Endothelial cell of umbilical vein (primary cell): ENCODE measurements at regions not wholly inside any gene's neighbourhood (a gene's known extent, or its start where the extent isn't known, plus 50 kb on each side); places are given as distances from the start of the nearest gene placed in this dataset.

Experiments used
- BruUV-seq: library from RNA; stranded (reverse); fragments of 400-500 nt; replicated peaks from 2 replicates; lab custom pipeline; 2021; lab: Mats Ljungman, UMichigan
- CTCF ChIA-PET: fragments of 300-600, 350-600 bp; sonication (Branson Sonifier 250); formaldehyde crosslinking; loops from one replicate; lab custom pipeline; 2021; ENCODE audit warnings: antibody characterized with exemption, inconsistent platforms; lab: Charles Lee
- POLR2A ChIA-PET: fragments of 300-600, 350-600 bp; sonication (Branson Sonifier 250); formaldehyde crosslinking; loops from one replicate; lab custom pipeline; 2021; ENCODE audit warnings: antibody characterized with exemption, inconsistent platforms; lab: Charles Lee
- DNase-seq: peaks from one replicate; pipeline ENCODE4 v3.0.0-alpha.2; 2011; ENCODE audit warnings: low read depth, low spot score
- FAIRE-seq: peaks from 2 replicates; lab custom pipeline; 2011; peaks lifted over from hg19 to GRCh38; lab: Jason Lieb, UNC
- H2AFZ ChIP-seq: 2 replicates; pipeline ENCODE4 v1.6.0; 2012; ENCODE audit warnings: low read depth, low read length, control low read depth, inconsistent platforms
- H3K27ac ChIP-seq: 2 replicates; pipeline ENCODE4 v1.5.1; 2011; ENCODE audit warnings: low read depth, mild to moderate bottlenecking, control low read depth, low read length, moderate library complexity; ENCODE audit not compliant: insufficient read depth
- H3K27me3 ChIP-seq, 2 experiments: 2 replicates each; pipeline versions ENCODE4 v1.6.0 to v1.6.1; 2011; ENCODE audit warnings: low read length in 2 of 2, mixed read lengths in 1 of 2; ENCODE audit not compliant: control insufficient read depth in 2 of 2, insufficient read depth in 2 of 2
- H3K36me3 ChIP-seq, 2 experiments: 2 replicates in 1 of 2; 3 replicates in 1 of 2; pipeline ENCODE4 v1.5.1; 2011; ENCODE audit warnings: low read length in 2 of 2, mild to moderate bottlenecking in 1 of 2, moderate library complexity in 1 of 2; ENCODE audit not compliant: control insufficient read depth in 2 of 2, insufficient read depth in 2 of 2; ENCODE audit errors: extremely low read depth in 1 of 2
- H3K4me1 ChIP-seq: 3 replicates; pipeline ENCODE4 v1.5.1; 2011; ENCODE audit warnings: mild to moderate bottlenecking, low read length; ENCODE audit not compliant: control insufficient read depth, insufficient read depth; ENCODE audit errors: extremely low read depth
- H3K4me2 ChIP-seq: 2 replicates; pipeline ENCODE4 v1.6.1; 2011; ENCODE audit warnings: low read length, control low read depth, mixed read lengths; ENCODE audit not compliant: insufficient read depth
- H3K4me3 ChIP-seq, 3 experiments: fragments of 200-600 bp in 1 of 3; sonication (generic), shearing (Covaris generic) in 1 of 3; replicated peaks in 1 of 3; 2 replicates each; pipeline ENCODE4 v1.5.1; 2011 to 2016; ENCODE audit warnings: control low read depth in 3 of 3, low read length in 3 of 3, mild to moderate bottlenecking in 2 of 3, inconsistent platforms in 1 of 3, low read depth in 1 of 3, moderate library complexity in 1 of 3; ENCODE audit not compliant: insufficient read depth in 1 of 3
- H3K79me2 ChIP-seq: 2 replicates; pipeline ENCODE4 v1.6.0; 2012; ENCODE audit warnings: low read length, inconsistent platforms; ENCODE audit not compliant: control insufficient read depth, insufficient read depth
- H3K9ac ChIP-seq: replicated peaks from 2 replicates; pipeline ENCODE3; 2011; ENCODE audit warnings: low read length, control low read depth; ENCODE audit not compliant: insufficient read depth; ENCODE audit errors: extremely low read depth
- H3K9me1 ChIP-seq: replicated peaks from 3 replicates; pipeline ENCODE4 v1.6.0; 2011; ENCODE audit warnings: mild to moderate bottlenecking, low read length; ENCODE audit not compliant: control insufficient read depth, insufficient read depth; ENCODE audit errors: extremely low read depth
- H3K9me3 ChIP-seq: replicated peaks from 2 replicates; pipeline ENCODE4 v1.5.1; 2012; ENCODE audit warnings: low read length, inconsistent platforms; ENCODE audit not compliant: control insufficient read depth, insufficient read depth
- H4K20me1 ChIP-seq: replicated peaks from 2 replicates; pipeline ENCODE3; 2011; ENCODE audit warnings: mild to moderate bottlenecking, low read length; ENCODE audit not compliant: control insufficient read depth, insufficient read depth; ENCODE audit errors: extremely low read depth
- CTCF ChIP-seq, 2 donors: IDR thresholded peaks; 1 replicate in 1 of 2; 2 replicates in 1 of 2; pipeline ENCODE4 v1.5.1; 2011; ENCODE audit warnings: low read length in 2 of 2, mild to moderate bottlenecking in 2 of 2, moderate library complexity in 2 of 2, control low read depth in 1 of 2, inconsistent platforms in 1 of 2, low read depth in 1 of 2; ENCODE audit not compliant: insufficient read depth in 1 of 2; ENCODE audit errors: extremely low read depth in 1 of 2
- EZH2 ChIP-seq: IDR thresholded peaks from 2 replicates; pipeline ENCODE4 v1.6.1; 2012; ENCODE audit warnings: borderline replicate concordance, low read depth, mild to moderate bottlenecking, moderate library complexity, low read length, inconsistent platforms; ENCODE audit not compliant: severe bottlenecking
- FOS ChIP-seq: IDR thresholded peaks from 2 replicates; pipeline ENCODE4 v1.6.1; 2011; ENCODE audit warnings: mild to moderate bottlenecking, low read length, moderate library complexity, borderline replicate concordance; ENCODE audit not compliant: insufficient read depth
- GATA2 ChIP-seq: IDR thresholded peaks from 2 replicates; pipeline ENCODE4 v1.7.0; 2011; ENCODE audit warnings: low read depth, mild to moderate bottlenecking, moderate library complexity, mixed read lengths, low read length; ENCODE audit not compliant: insufficient read length, insufficient read depth
- JUN ChIP-seq: IDR thresholded peaks from 2 replicates; pipeline ENCODE4 v1.6.1; 2011; ENCODE audit warnings: borderline replicate concordance, low read depth; ENCODE audit not compliant: insufficient read length, insufficient read depth
- MAX ChIP-seq: IDR thresholded peaks from 2 replicates; pipeline ENCODE4 v1.6.1; 2011; ENCODE audit not compliant: insufficient read depth, insufficient read length
- MYC ChIP-seq: IDR thresholded peaks from one replicate; pipeline ENCODE4 v1.6.1; 2011; ENCODE audit warnings: mild to moderate bottlenecking, low read depth, low read length
- POLR2A ChIP-seq: IDR thresholded peaks from 2 replicates; pipeline ENCODE4 v1.6.1; 2012; ENCODE audit warnings: low read depth, mild to moderate bottlenecking, control low read depth, low read length
- POLR2AphosphoS5 ChIP-seq: IDR thresholded peaks from 2 replicates; pipeline ENCODE4 v1.6.1; 2012; ENCODE audit warnings: low read depth, mild to moderate bottlenecking, control low read depth, low read length, moderate library complexity; ENCODE audit not compliant: insufficient read depth
- dilution Hi-C: fragments of 300-500 bp; cut with MboI; formaldehyde crosslinking; loops from one replicate; pipeline ENCODE4 v1.15.0; 2019; ENCODE audit warnings: low sequenced_read_pairs; ENCODE audit not compliant: extremely low pct_ligation_motif_present
- intact Hi-C: fragments of 100-400 bp; cut with micrococcal nuclease; formaldehyde crosslinking; loops from one replicate; pipeline ENCODE4 v1.10.0; 2022

GRCh38 chr17:63024201-63024600, 58.2 kb downstream of the TANC2 start:
- no peaks in the 10 kb centered on the region for H3K9me1 ChIP-seq
- dilution Hi-C loops (no loop called here), intact Hi-C loops (no loop called here)
- no peak overlapping the region for H2AFZ ChIP-seq
- H3K4me1 ChIP-seq: no peaks in the 10 kb centered on the region
- FAIRE-seq (no peak), DNase-seq (no peak)
- no peaks in the 10 kb centered on the region for H3K79me2 ChIP-seq
- H3K27ac ChIP-seq: no peak overlapping the region
- ChIA-PET CTCF (no interaction called here), POLR2A (no interaction called here)
- no peak overlapping the region for H3K4me2 ChIP-seq
- no peak overlapping the region for H3K9ac ChIP-seq
- no peak for TF ChIP-seq CTCF (IDR thresholded peaks at IDR 0.05; ENCODE audit: extremely low read depth in 1 of 2, insufficient read depth in 1 of 2, low read depth in 1 of 2, low read length in 2 of 2)
- no peaks in the 10 kb centered on the region for H3K27me3 ChIP-seq
- H4K20me1 ChIP-seq: no peaks in the 10 kb centered on the region
- no TSS peak for BruUV-seq
- H3K9me3 ChIP-seq: no peaks in the 10 kb centered on the region
- H3K4me3 ChIP-seq: no peak overlapping the region
- H3K36me3 ChIP-seq: no peaks in the 10 kb centered on the region

- H3K9me1 ChIP-seq: no peaks in the 10 kb centered on the region
- H3K4me2 ChIP-seq: no peak overlapping the region
- POLR2A ChIA-PET: no interaction called here
- no TSS peak for BruUV-seq
- peaks cover 2% of the 10 kb centered on the region for H3K4me1 ChIP-seq
- no peaks in the 10 kb centered on the region for H3K27me3 ChIP-seq
- intact Hi-C loops (no loop called here), dilution Hi-C loops (no loop called here)
- no peak overlapping the region for H3K9ac ChIP-seq
- H3K27ac ChIP-seq: no peak overlapping the region
- DNase-seq (no peak), FAIRE-seq (no peak)
- CTCF ChIA-PET: no interaction called here
- H3K9me3 ChIP-seq: no peaks in the 10 kb centered on the region
- no peaks in the 10 kb centered on the region for H4K20me1 ChIP-seq
- TF ChIP-seq POLR2AphosphoS5 (no peak), GATA2 (no peak), MAX (no peak), JUN (no peak), MYC (no peak), FOS (no peak), POLR2A (no peak), CTCF (IDR thresholded peaks at IDR 0.05; ENCODE audit: extremely low read depth in 1 of 2, insufficient read depth in 1 of 2, low read depth in 1 of 2, low read length in 2 of 2) (no peak), EZH2 (no peak)
- H3K79me2 ChIP-seq: no peaks in the 10 kb centered on the region
- H2AFZ ChIP-seq: no peak overlapping the region
- H3K4me3 ChIP-seq: no peak overlapping the region
- H3K36me3 ChIP-seq: no peaks in the 10 kb centered on the region
These were observed 58.7 kb downstream of the TANC2 start for GRCh38 chr17:63024716-63025115.
